A549 (cell line): ENCODE measurements at regions not wholly inside any gene's neighbourhood (a gene's known extent, or its start where the extent isn't known, plus 50 kb on each side); places are given as distances from the start of the nearest gene placed in this dataset.
A peak's percentile ranks its signal among the peaks of the same experiment; 100 is the strongest.

Source experiments
- ATAC-seq, 2 experiments: fragments of 200-7000 bp in 1 of 2; fragments of >200 bp in 1 of 2; cut with Nextera tagmentation in 1 of 2; cut with Tn5 transposase in 1 of 2; 3 replicates each; pipeline versions ENCODE4 v1.8.0 to v1.9.1; 2018 to 2020; ENCODE audit warnings: mild to moderate bottlenecking in 1 of 2, moderate library complexity in 1 of 2
- CTCF ChIA-PET: fragments of 300-600 bp; sonication (Branson Sonifier 250); formaldehyde crosslinking; extraction: SDS; loops from one replicate; lab custom pipeline; 2021; ENCODE audit warnings: antibody characterized with exemption, inconsistent platforms; lab: Yijun Ruan, JAX
- POLR2A ChIA-PET: fragments of 350-600 bp; formaldehyde crosslinking; extraction: SDS; loops from one replicate; lab custom pipeline; 2021; ENCODE audit warnings: antibody characterized with exemption, inconsistent platforms; lab: Yijun Ruan, JAX
- DNase-seq, 2 experiments: peaks; one replicate each; pipeline versions ENCODE4 v3.0.0 to v3.0.0-alpha.2; 2011 to 2016; ENCODE audit warnings: low read depth in 1 of 2, low spot score in 1 of 2
- FAIRE-seq: peaks from 2 replicates; lab custom pipeline; 2011; peaks lifted over from hg19 to GRCh38; lab: Jason Lieb, UNC
- H3K27ac ChIP-seq, 2 experiments: fragments of >200 bp; sonication (Bioruptor Twin); formaldehyde crosslinking; 3 replicates each; pipeline ENCODE4 v1.5.1; 2016 to 2017
- H3K4me1 ChIP-seq: fragments of >200 bp; sonication (Bioruptor Twin); formaldehyde crosslinking; 3 replicates; pipeline ENCODE4 v1.6.1; 2016
- H3K4me2 ChIP-seq: fragments of >200 bp; sonication (Bioruptor Twin); formaldehyde crosslinking; 3 replicates; pipeline ENCODE4 v1.6.1; 2016
- H3K4me3 ChIP-seq: fragments of >200 bp; sonication (Bioruptor Twin); formaldehyde crosslinking; 3 replicates; pipeline ENCODE4 v1.5.1; 2016
- H3K9me3 ChIP-seq: fragments of >200 bp; sonication (Bioruptor Twin); formaldehyde crosslinking; 3 replicates; pipeline ENCODE4 v1.6.1; 2016
- CTCF ChIP-seq: fragments of >200 bp; sonication (Bioruptor Twin); formaldehyde crosslinking; IDR thresholded peaks from 3 replicates; pipeline ENCODE4 v1.5.1; 2016
- E2F6 ChIP-seq: IDR thresholded peaks from 2 replicates; pipeline ENCODE4 v1.6.1; 2012; ENCODE audit warnings: low read depth, borderline replicate concordance
- EP300 ChIP-seq, 2 experiments: fragments of >200 bp; sonication (Bioruptor Twin); formaldehyde crosslinking; IDR thresholded peaks; 2 replicates in 1 of 2; 3 replicates in 1 of 2; pipeline ENCODE4 v1.6.1; 2016 to 2017
- HES2 ChIP-seq: fragments of >200 bp; sonication (Bioruptor Twin); formaldehyde crosslinking; IDR thresholded peaks from 2 replicates; pipeline ENCODE4 v1.6.1; 2016
- HMGXB4 ChIP-seq: fragments of 250-450 bp; sonication (Bioruptor Pico); IDR thresholded peaks from 2 replicates; pipeline ENCODE4 v1.5.0; 2021; ENCODE audit warnings: mild to moderate bottlenecking, moderate library complexity, borderline replicate concordance
- HOXB13 ChIP-seq: fragments of 250-450 bp; sonication (Bioruptor Pico); IDR thresholded peaks from 2 replicates; pipeline ENCODE4 v1.5.0; 2020; ENCODE audit warnings: low read depth, mild to moderate bottlenecking, moderate library complexity
- HOXB5 ChIP-seq: fragments of 250-450 bp; sonication (Bioruptor Pico); IDR thresholded peaks from 2 replicates; pipeline ENCODE4 v1.5.0; 2020; ENCODE audit warnings: mild to moderate bottlenecking, moderate library complexity
- JUNB ChIP-seq: fragments of >200 bp; sonication (Bioruptor Twin); formaldehyde crosslinking; IDR thresholded peaks from 2 replicates; pipeline ENCODE4 v1.6.1; 2016
- KDM1A ChIP-seq: fragments of 200-600 bp; sonication (generic); IDR thresholded peaks from 2 replicates; pipeline ENCODE4 v1.6.1; 2016; ENCODE audit warnings: low read depth, mild to moderate bottlenecking
- MAFK ChIP-seq: fragments of 450-650 bp; IDR thresholded peaks from 2 replicates; pipeline ENCODE4 v1.6.1; 2014; ENCODE audit not compliant: partially characterized antibody
- NFE2L2 ChIP-seq: fragments of 150-350 bp; conservative IDR thresholded peaks from 2 replicates; pipeline ENCODE4 v1.6.1; 2014; ENCODE audit warnings: low read length
- POLR2AphosphoS2 ChIP-seq: conservative IDR thresholded peaks from 2 replicates; pipeline ENCODE4 v1.6.1; 2012; ENCODE audit warnings: low read length, improper control_type of control experiment, inconsistent platforms
- REST ChIP-seq: fragments of 200-600 bp; sonication (generic); IDR thresholded peaks from 2 replicates; pipeline ENCODE4 v1.6.1; 2016; ENCODE audit warnings: antibody characterized with exemption, mild to moderate bottlenecking, moderate library complexity
- RFX5 ChIP-seq: fragments of 450-650 bp; IDR thresholded peaks from 2 replicates; pipeline ENCODE4 v1.7.1; 2014; ENCODE audit warnings: antibody characterized with exemption, mild to moderate bottlenecking, moderate library complexity
- SMC3 ChIP-seq: fragments of >200 bp; sonication (Bioruptor Twin); formaldehyde crosslinking; IDR thresholded peaks from 3 replicates; pipeline ENCODE4 v1.6.1; 2018; ENCODE audit warnings: inconsistent platforms
- ZC3H11A ChIP-seq: fragments of 450-650 bp; IDR thresholded peaks from 2 replicates; pipeline ENCODE4 v1.6.1; 2014; ENCODE audit warnings: antibody characterized with exemption, mild to moderate bottlenecking
- ZFP36 ChIP-seq: fragments of 450-650 bp; IDR thresholded peaks from 2 replicates; pipeline ENCODE4 v1.6.1; 2014; ENCODE audit warnings: borderline replicate concordance; ENCODE audit not compliant: partially characterized antibody
- WGBS: methylation state at CpG from one replicate; pipeline ENCODE4 v1.1.6; 2017; ENCODE audit errors: missing lambda C conversion rate; 5-methylcytosine and 5-hydroxymethylcytosine counted together

- ChIA-PET CTCF (no interaction called here), POLR2A (no interaction called here)
- no peak overlapping the region for H3K27ac ChIP-seq
- H3K4me1 ChIP-seq = no peaks in the 10 kb centered on the region
- TF ChIP-seq JUNB (no peak), EP300 (IDR thresholded peaks at IDR 0.05) (no peak), HOXB13 (CRISPR knock-in tag) (no peak), RFX5 (no peak), E2F6 (no peak)
- WGBS = 81% methylated on average over 8 of the region's 8 CpGs
- no peak for ATAC-seq
- no peaks in the 10 kb centered on the region for H3K9me3 ChIP-seq
- FAIRE-seq = no peak
- no peak for DNase-seq
- H3K4me2 ChIP-seq = no peak overlapping the region
- H3K4me3 ChIP-seq = no peak overlapping the region
Measured at GRCh38 chr12:86421333-86421732, 165.1 kb upstream of the MGAT4C start.

GRCh38 chr12:86414201-86414600 is 158.0 kb upstream of the MGAT4C start:
- Histone ChIP-seq H3K4me2 (no peak overlapping the region), H3K4me1 (no peaks in the 10 kb centered on the region), H3K9me3 (no peaks in the 10 kb centered on the region), H3K4me3 (no peak overlapping the region), H3K27ac (no peak overlapping the region)
- ATAC-seq (no peak), FAIRE-seq (no peak), DNase-seq (no peak)
- ChIA-PET CTCF (no interaction called here), POLR2A (no interaction called here)
- TF ChIP-seq ZC3H11A (no peak), HES2 (no peak), CTCF (no peak), MAFK (peak; percentile 69)
- WGBS = 80% methylated on average over 3 of the region's 3 CpGs

- DNase-seq = no peak
- ATAC-seq = no peak
- no peak overlapping the region for H3K27ac ChIP-seq
- POLR2A ChIA-PET = no interaction called here
- no peak overlapping the region for H3K4me2 ChIP-seq
- TF ChIP-seq HOXB5 (CRISPR knock-in tag) (no peak), E2F6 (no peak), NFE2L2 (no peak), KDM1A (no peak), REST (no peak), POLR2AphosphoS2 (no peak), HMGXB4 (CRISPR knock-in tag) (no peak), ZFP36 (no peak), JUNB (no peak), MAFK (no peak), SMC3 (no peak), CTCF (no peak)
- TF ChIP-seq, all 56 proteins: peak for 0
- H3K9me3 ChIP-seq = no peaks in the 10 kb centered on the region
- FAIRE-seq = no peak
- CTCF ChIA-PET = no interaction called here
- no peak overlapping the region for H3K4me3 ChIP-seq
- no peaks in the 10 kb centered on the region for H3K4me1 ChIP-seq
- 30% methylated on average over 3 of the region's 3 CpGs for WGBS
Measured at GRCh38 chr12:86411710-86412109, 155.5 kb upstream of the MGAT4C start.
